DOHH2 (cell line): ENCODE measurements at regions not wholly inside any gene's neighbourhood (a gene's known extent, or its start where the extent isn't known, plus 50 kb on each side); places are given as distances from the start of the nearest gene placed in this dataset.

ENCODE experiments used
- H3F3A ChIP-seq: fragments of 200-600 bp; sonication (generic), shearing (Covaris generic); 2 replicates; pipeline ENCODE4 v1.6.0; 2016; ENCODE audit warnings: antibody characterized with exemption, mild to moderate bottlenecking; ENCODE audit not compliant: control insufficient read depth, insufficient read depth
- H3K27ac ChIP-seq: fragments of 200-600 bp; sonication (generic); 2 replicates; pipeline ENCODE4 v1.5.1; 2014; ENCODE audit warnings: low read depth, mild to moderate bottlenecking, low read length, moderate library complexity
- H3K27me3 ChIP-seq: fragments of 200-600 bp; sonication (generic); 2 replicates; pipeline ENCODE4 v1.6.1; 2014; ENCODE audit warnings: mild to moderate bottlenecking, low read length, mixed read lengths; ENCODE audit not compliant: control insufficient read depth
- H3K36me3 ChIP-seq: fragments of 200-600 bp; sonication (generic); 2 replicates; pipeline ENCODE4 v1.6.1; 2014; ENCODE audit warnings: mild to moderate bottlenecking, low read length, moderate library complexity, mixed read lengths; ENCODE audit not compliant: control insufficient read depth
- H3K4me1 ChIP-seq: fragments of 200-600 bp; sonication (generic); 2 replicates; pipeline ENCODE4 v1.6.1; 2014; ENCODE audit warnings: mild to moderate bottlenecking, low read length, mixed read lengths; ENCODE audit not compliant: control insufficient read depth
- H3K4me2 ChIP-seq: fragments of 200-600 bp; sonication (generic); 2 replicates; pipeline ENCODE4 v1.6.0; 2014; ENCODE audit warnings: mild to moderate bottlenecking, low read length, moderate library complexity
- H3K4me3 ChIP-seq: fragments of 200-600 bp; sonication (generic); 2 replicates; pipeline ENCODE4 v1.5.1; 2014; ENCODE audit warnings: mild to moderate bottlenecking, low read length, mixed read lengths
- H3K79me2 ChIP-seq: fragments of 200-600 bp; sonication (generic); 2 replicates; pipeline ENCODE4 v1.6.1; 2014; ENCODE audit warnings: mild to moderate bottlenecking, low read length, mixed read lengths; ENCODE audit not compliant: control insufficient read depth
- H3K9me2 ChIP-seq: fragments of 200-600 bp; sonication (generic); replicated peaks from 2 replicates; pipeline ENCODE4 v1.6.1; 2014; ENCODE audit warnings: mild to moderate bottlenecking, low read length, mixed read lengths; ENCODE audit not compliant: control insufficient read depth
- H3K9me3 ChIP-seq: fragments of 200-600 bp; sonication (generic); 2 replicates; pipeline ENCODE4 v1.6.1; 2014; ENCODE audit warnings: antibody characterized with exemption, low read length, mixed read lengths; ENCODE audit not compliant: control insufficient read depth, insufficient read depth
- H4K20me1 ChIP-seq: fragments of 200-600 bp; sonication (generic); 2 replicates; pipeline ENCODE4 v1.6.0; 2014; ENCODE audit warnings: low read depth, mild to moderate bottlenecking, antibody characterized with exemption, low read length, moderate library complexity; ENCODE audit not compliant: control insufficient read depth, insufficient read depth
- EZH2phosphoT487 ChIP-seq: fragments of 200-600 bp; sonication (generic); IDR thresholded peaks from 2 replicates; pipeline ENCODE4 v1.6.1; 2017; ENCODE audit warnings: borderline replicate concordance, mild to moderate bottlenecking, antibody characterized with exemption, low read length, moderate library complexity, mixed read lengths
- TF ChIP-seq, protein P1 (sequence below): fragments of 200-600 bp; sonication (generic); IDR thresholded peaks from one replicate; pipeline ENCODE4 v1.5.1; 2014; ENCODE audit warnings: antibody characterized with exemption, mild to moderate bottlenecking, low read depth, low read length; ENCODE audit not compliant: poor library complexity, severe bottlenecking

- H3K4me1 ChIP-seq = no peaks in the 10 kb centered on the region
- H3K27me3 ChIP-seq = no peaks in the 10 kb centered on the region
- TF ChIP-seq EZH2phosphoT487 = no peak
- TF ChIP-seq, protein P1, sequence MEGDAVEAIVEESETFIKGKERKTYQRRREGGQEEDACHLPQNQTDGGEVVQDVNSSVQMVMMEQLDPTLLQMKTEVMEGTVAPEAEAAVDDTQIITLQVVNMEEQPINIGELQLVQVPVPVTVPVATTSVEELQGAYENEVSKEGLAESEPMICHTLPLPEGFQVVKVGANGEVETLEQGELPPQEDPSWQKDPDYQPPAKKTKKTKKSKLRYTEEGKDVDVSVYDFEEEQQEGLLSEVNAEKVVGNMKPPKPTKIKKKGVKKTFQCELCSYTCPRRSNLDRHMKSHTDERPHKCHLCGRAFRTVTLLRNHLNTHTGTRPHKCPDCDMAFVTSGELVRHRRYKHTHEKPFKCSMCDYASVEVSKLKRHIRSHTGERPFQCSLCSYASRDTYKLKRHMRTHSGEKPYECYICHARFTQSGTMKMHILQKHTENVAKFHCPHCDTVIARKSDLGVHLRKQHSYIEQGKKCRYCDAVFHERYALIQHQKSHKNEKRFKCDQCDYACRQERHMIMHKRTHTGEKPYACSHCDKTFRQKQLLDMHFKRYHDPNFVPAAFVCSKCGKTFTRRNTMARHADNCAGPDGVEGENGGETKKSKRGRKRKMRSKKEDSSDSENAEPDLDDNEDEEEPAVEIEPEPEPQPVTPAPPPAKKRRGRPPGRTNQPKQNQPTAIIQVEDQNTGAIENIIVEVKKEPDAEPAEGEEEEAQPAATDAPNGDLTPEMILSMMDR = no peak
- no peaks in the 10 kb centered on the region for H4K20me1 ChIP-seq
- no peaks in the 10 kb centered on the region for H3K79me2 ChIP-seq
- no peak overlapping the region for H3K4me3 ChIP-seq
- H3K4me2 ChIP-seq = no peak overlapping the region
- no peak overlapping the region for H3K27ac ChIP-seq
- no peaks in the 10 kb centered on the region for H3K36me3 ChIP-seq
- no peaks in the 10 kb centered on the region for H3F3A ChIP-seq
- H3K9me3 ChIP-seq = no peaks in the 10 kb centered on the region
- no peaks in the 10 kb centered on the region for H3K9me2 ChIP-seq
Measured at GRCh38 chr4:85061974-85062373, 95.5 kb upstream of the WDFY3 start.

DNA sequence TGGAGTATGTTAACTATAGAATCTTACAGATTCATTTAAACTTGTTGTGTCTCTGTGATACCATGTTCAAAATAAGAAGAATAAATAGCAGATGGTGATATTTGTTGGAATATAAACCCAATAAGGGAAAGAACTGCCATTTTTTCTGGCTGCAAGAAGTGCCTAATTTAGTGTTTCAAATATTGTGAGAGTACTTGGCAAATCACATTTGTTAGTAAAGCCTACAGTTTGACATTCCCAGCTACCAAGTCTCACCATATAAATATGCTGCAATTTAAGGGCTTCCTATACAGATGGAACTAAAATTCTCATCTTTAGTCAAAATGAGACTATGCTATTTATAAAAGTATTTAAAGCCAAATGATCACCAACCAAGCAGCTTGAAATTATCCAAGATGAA, 96.0 kb upstream of the WDFY3 start:
- no peaks in the 10 kb centered on the region for H3K4me1 ChIP-seq
- TF ChIP-seq, protein P1 = no peak
- no peak for TF ChIP-seq EZH2phosphoT487

GRCh38 chr4:85067342-85067741, 100.9 kb upstream of the WDFY3 start:
- Histone ChIP-seq H3K36me3 (no peaks in the 10 kb centered on the region), H3K79me2 (no peaks in the 10 kb centered on the region), H3K4me2 (no peak overlapping the region), H3K9me2 (no peaks in the 10 kb centered on the region), H3K4me1 (no peaks in the 10 kb centered on the region), H3K4me3 (no peak overlapping the region), H3K9me3 (no peaks in the 10 kb centered on the region), H3K27me3 (no peaks in the 10 kb centered on the region), H4K20me1 (no peaks in the 10 kb centered on the region), H3K27ac (no peak overlapping the region), H3F3A (no peaks in the 10 kb centered on the region)
- no peak for TF ChIP-seq EZH2phosphoT487
- TF ChIP-seq, protein P1 = no peak

More for the DNA sequence above, 96.0 kb upstream of the WDFY3 start:
- no peak overlapping the region for H3K27ac ChIP-seq
- no peaks in the 10 kb centered on the region for H4K20me1 ChIP-seq
- H3K79me2 ChIP-seq = no peaks in the 10 kb centered on the region
- no peaks in the 10 kb centered on the region for H3K36me3 ChIP-seq
- H3K27me3 ChIP-seq = no peaks in the 10 kb centered on the region
- H3F3A ChIP-seq = no peaks in the 10 kb centered on the region
- no peak overlapping the region for H3K4me2 ChIP-seq
- no peaks in the 10 kb centered on the region for H3K9me3 ChIP-seq
- H3K9me2 ChIP-seq = no peaks in the 10 kb centered on the region
- no peak overlapping the region for H3K4me3 ChIP-seq

DNA sequence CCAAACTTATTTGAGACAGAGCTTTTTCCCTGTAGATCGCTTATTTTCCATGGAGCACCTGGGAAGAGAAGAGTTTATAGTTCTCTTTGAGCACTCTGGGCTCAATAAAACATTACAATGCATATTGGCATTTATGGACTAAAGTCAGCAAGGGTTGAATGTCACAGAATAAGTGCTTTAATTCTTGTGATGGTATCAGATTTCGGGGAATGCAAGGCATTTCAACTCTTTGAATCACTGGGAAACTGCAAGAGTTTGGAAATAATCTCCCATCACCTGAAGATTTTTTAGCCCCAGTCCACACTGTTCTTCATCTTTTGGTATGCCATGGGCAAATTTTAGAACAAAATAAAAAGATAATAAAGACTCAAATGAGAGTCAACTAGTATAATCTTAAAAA, 111.5 kb upstream of the WDFY3 start:
- no peaks in the 10 kb centered on the region for H3K9me3 ChIP-seq
- H3K27ac ChIP-seq = no peak overlapping the region
- no peaks in the 10 kb centered on the region for H3K79me2 ChIP-seq
- 0 out of 2 replicates have a peak, but pooled peaks cover 3% of the 10 kb centered on the region for H3K27me3 ChIP-seq
- H3K9me2 ChIP-seq = no peaks in the 10 kb centered on the region
- no peak overlapping the region for H3K4me3 ChIP-seq
- no peak overlapping the region for H3K4me2 ChIP-seq
- no peaks in the 10 kb centered on the region for H3K4me1 ChIP-seq
- TF ChIP-seq, protein P1 = no peak
- no peak for TF ChIP-seq EZH2phosphoT487
- no peaks in the 10 kb centered on the region for H3K36me3 ChIP-seq
- no peaks in the 10 kb centered on the region for H3F3A ChIP-seq
- no peaks in the 10 kb centered on the region for H4K20me1 ChIP-seq
